ENCODE measurements at regions not wholly inside any gene's neighbourhood (a gene's known extent, or its start where the extent isn't known, plus 50 kb on each side); places are given as distances from the start of the nearest gene placed in this dataset.

GRCh38 chr5:167934551-167934971 lies 356.9 kb upstream of the WWC1 start:
- TF ChIP-seq FOS (IDR thresholded peaks at IDR 0.05; ENCODE audit: borderline replicate concordance, insufficient read depth, low read length) (no peak), POLR2AphosphoS5 (IDR thresholded peaks at IDR 0.05; ENCODE audit: insufficient read depth, low read depth, low read length) (no peak), JUN (IDR thresholded peaks at IDR 0.05; ENCODE audit: borderline replicate concordance, insufficient read depth, insufficient read length, low read depth) (no peak)
- Histone ChIP-seq H3K36me3 (ENCODE audit: control insufficient read depth in 2 of 2, extremely low read depth in 1 of 2, insufficient read depth in 2 of 2, low read length in 2 of 2) (no peaks in the 10 kb centered on the region), H3K27me3 (ENCODE audit: control insufficient read depth in 2 of 2, insufficient read depth in 2 of 2, low read length in 2 of 2) (no peaks in the 10 kb centered on the region), H3K4me2 (ENCODE audit: insufficient read depth, low read length) (no peak overlapping the region), H3K4me3 (replicated peaks in 1 of 3; ENCODE audit: insufficient read depth in 1 of 3, low read depth in 1 of 3, low read length in 3 of 3) (no peak overlapping the region), H2AFZ (ENCODE audit: low read depth, low read length) (no peak overlapping the region), H3K79me2 (ENCODE audit: control insufficient read depth, insufficient read depth, low read length) (no peaks in the 10 kb centered on the region), H3K27ac (ENCODE audit: insufficient read depth, low read depth, low read length) (no peak overlapping the region), H3K9me1 (replicated peaks; ENCODE audit: control insufficient read depth, extremely low read depth, insufficient read depth, low read length) (no peaks in the 10 kb centered on the region), H3K9me3 (replicated peaks; ENCODE audit: control insufficient read depth, insufficient read depth, low read length) (peaks cover 4% of the 10 kb centered on the region), H4K20me1 (replicated peaks; ENCODE audit: control insufficient read depth, extremely low read depth, insufficient read depth, low read length) (no peaks in the 10 kb centered on the region), H3K4me1 (ENCODE audit: control insufficient read depth, extremely low read depth, insufficient read depth, low read length) (no peaks in the 10 kb centered on the region), H3K9ac (replicated peaks; ENCODE audit: extremely low read depth, insufficient read depth, low read length) (no peak overlapping the region)
- ChIA-PET CTCF (no interaction called here), POLR2A (no interaction called here)
- no TSS peak for BruUV-seq (replicated peaks)
- no peak for DNase-seq (ENCODE audit: low read depth, low spot score)
- FAIRE-seq: no peak
- intact Hi-C loops (cut with micrococcal nuclease): no loop called here
- dilution Hi-C loops (cut with MboI; ENCODE audit: extremely low pct_ligation_motif_present, low sequenced_read_pairs): no loop called here

- Histone ChIP-seq H4K20me1 (replicated peaks; ENCODE audit: control insufficient read depth, extremely low read depth, insufficient read depth, low read length) (no peaks in the 10 kb centered on the region), H3K27me3 (ENCODE audit: control insufficient read depth in 2 of 2, insufficient read depth in 2 of 2, low read length in 2 of 2) (no peaks in the 10 kb centered on the region), H3K9me3 (replicated peaks; ENCODE audit: control insufficient read depth, insufficient read depth, low read length) (peaks cover 4% of the 10 kb centered on the region), H3K4me2 (ENCODE audit: insufficient read depth, low read length) (no peak overlapping the region), H3K36me3 (ENCODE audit: control insufficient read depth in 2 of 2, extremely low read depth in 1 of 2, insufficient read depth in 2 of 2, low read length in 2 of 2) (no peaks in the 10 kb centered on the region), H3K79me2 (ENCODE audit: control insufficient read depth, insufficient read depth, low read length) (no peaks in the 10 kb centered on the region), H3K27ac (ENCODE audit: insufficient read depth, low read depth, low read length) (no peak overlapping the region), H3K4me3 (replicated peaks in 1 of 3; ENCODE audit: insufficient read depth in 1 of 3, low read depth in 1 of 3, low read length in 3 of 3) (no peak overlapping the region), H3K4me1 (ENCODE audit: control insufficient read depth, extremely low read depth, insufficient read depth, low read length) (no peaks in the 10 kb centered on the region), H3K9ac (replicated peaks; ENCODE audit: extremely low read depth, insufficient read depth, low read length) (no peak overlapping the region), H3K9me1 (replicated peaks; ENCODE audit: control insufficient read depth, extremely low read depth, insufficient read depth, low read length) (no peaks in the 10 kb centered on the region), H2AFZ (ENCODE audit: low read depth, low read length) (no peak overlapping the region)
- TF ChIP-seq GATA2 (IDR thresholded peaks at IDR 0.05; ENCODE audit: insufficient read depth, insufficient read length, low read depth, low read length) (no peak), CTCF (IDR thresholded peaks at IDR 0.05; ENCODE audit: extremely low read depth in 1 of 2, insufficient read depth in 1 of 2, low read depth in 1 of 2, low read length in 2 of 2) (no peak), FOS (IDR thresholded peaks at IDR 0.05; ENCODE audit: borderline replicate concordance, insufficient read depth, low read length) (no peak), POLR2AphosphoS5 (IDR thresholded peaks at IDR 0.05; ENCODE audit: insufficient read depth, low read depth, low read length) (no peak), MAX (IDR thresholded peaks at IDR 0.05; ENCODE audit: insufficient read depth, insufficient read length) (no peak), JUN (IDR thresholded peaks at IDR 0.05; ENCODE audit: borderline replicate concordance, insufficient read depth, insufficient read length, low read depth) (no peak), POLR2A (IDR thresholded peaks at IDR 0.05; ENCODE audit: low read depth, low read length) (no peak), EZH2 (IDR thresholded peaks at IDR 0.05; ENCODE audit: borderline replicate concordance, low read depth, low read length, severe bottlenecking) (no peak), MYC (IDR thresholded peaks at IDR 0.05; ENCODE audit: low read depth, low read length) (no peak)
- dilution Hi-C loops (cut with MboI; ENCODE audit: extremely low pct_ligation_motif_present, low sequenced_read_pairs): no loop called here
- ChIA-PET POLR2A (no interaction called here), CTCF (no interaction called here)
- DNase-seq (ENCODE audit: low read depth, low spot score) (no peak), FAIRE-seq (no peak)
- intact Hi-C loops (cut with micrococcal nuclease): no loop called here
- no TSS peak for BruUV-seq (replicated peaks)
Observed at GRCh38 chr5:167936022-167936421, 355.4 kb upstream of the WWC1 start.

All from endothelial cell of umbilical vein (primary cell).